SK-N-SH treated with all-trans-retinoic acid at 6 μM for 48 hours (cell line): ENCODE measurements at regions not wholly inside any gene's neighbourhood (a gene's known extent, or its start where the extent isn't known, plus 50 kb on each side); places are given as distances from the start of the nearest gene placed in this dataset.
"Not testable (repeated sequence)": the region's sequence is repeated elsewhere in the genome, so short reads cannot be mapped to it uniquely, and the experiment has no call there.

Experiments
- ARNTL ChIP-seq: fragments of 450-650 bp; formaldehyde crosslinking; IDR thresholded peaks from 2 replicates; pipeline ENCODE4 v1.5.0; 2020; ENCODE audit warnings: low read depth, mild to moderate bottlenecking, moderate library complexity, borderline replicate concordance
- ESRRG ChIP-seq: fragments of 250-450 bp; sonication (Bioruptor Pico); IDR thresholded peaks from 2 replicates; pipeline ENCODE4 v1.6.1; 2021; ENCODE audit warnings: mild to moderate bottlenecking
- SNAI2 ChIP-seq: fragments of 250-450 bp; sonication (Bioruptor Pico); IDR thresholded peaks from 2 replicates; pipeline ENCODE4 v1.5.0; 2020; ENCODE audit warnings: mild to moderate bottlenecking, moderate library complexity
- ZC3H10 ChIP-seq: fragments of 250-450 bp; sonication (Bioruptor Pico); IDR thresholded peaks from 2 replicates; pipeline ENCODE4 v1.5.1; 2021; ENCODE audit warnings: mild to moderate bottlenecking, moderate library complexity
- ZFP3 ChIP-seq: fragments of 250-450 bp; sonication (Bioruptor Pico); IDR thresholded peaks from 2 replicates; pipeline ENCODE4 v1.5.0; 2020; ENCODE audit warnings: mild to moderate bottlenecking, moderate library complexity
- ZNF70 ChIP-seq: fragments of 450-650 bp; formaldehyde crosslinking; IDR thresholded peaks from 2 replicates; pipeline ENCODE4 v1.5.0; 2020; ENCODE audit warnings: mild to moderate bottlenecking, moderate library complexity

GRCh38 chr13:22916276-22916675 lies 264.5 kb upstream of the SGCG start:
- not testable (repeated sequence) for TF ChIP-seq SNAI2 (CRISPR knock-in tag); ESRRG (CRISPR knock-in tag); ZNF70 (CRISPR knock-in tag); ARNTL (CRISPR knock-in tag); ZFP3; ZC3H10
